Chondrocyte (in vitro differentiated cells): ENCODE measurements at regions not wholly inside any gene's neighbourhood (a gene's known extent, or its start where the extent isn't known, plus 50 kb on each side); places are given as distances from the start of the nearest gene placed in this dataset.

ENCODE experiments used
- DNase-seq: peaks from one replicate; pipeline ENCODE4 v3.0.0; 2021; ENCODE audit warnings: mixed read lengths, low spot score
- H3K27ac Mint-ChIP-seq: one replicate; pipeline ENCODE4 v1.8.0; 2021; ENCODE audit warnings: mild to moderate bottlenecking, moderate library complexity, mixed read lengths; ENCODE audit not compliant: unreplicated experiment
- H3K27me3 Mint-ChIP-seq: 2 replicates; pipeline ENCODE4 v1.8.0; 2021; ENCODE audit warnings: low read depth, mixed read lengths
- H3K36me3 Mint-ChIP-seq: 2 replicates; pipeline ENCODE4 v1.8.0; 2021; ENCODE audit warnings: low read depth, mixed read lengths
- H3K4me1 Mint-ChIP-seq: 2 replicates; pipeline ENCODE4 v1.8.0; 2021; ENCODE audit warnings: low read depth, mild to moderate bottlenecking, mixed read lengths
- H3K4me3 Mint-ChIP-seq: one replicate; pipeline ENCODE4 v1.8.0; 2021; ENCODE audit warnings: mild to moderate bottlenecking, moderate library complexity, mixed read lengths; ENCODE audit not compliant: unreplicated experiment
- H3K9me3 Mint-ChIP-seq: 2 replicates; pipeline ENCODE4 v1.8.0; 2021; ENCODE audit warnings: low read depth, mixed read lengths
- CTCF ChIP-seq: fragments of 200-600 bp; sonication (generic); IDR thresholded peaks from 2 replicates; pipeline ENCODE4 v1.5.0; 2021; ENCODE audit warnings: antibody characterized with exemption, mild to moderate bottlenecking, moderate library complexity

- H3K4me3 Mint-ChIP-seq, result no peak overlapping the region
- no peak overlapping the region for H3K27ac Mint-ChIP-seq
- H3K36me3 Mint-ChIP-seq, result no peaks in the 10 kb centered on the region
- TF ChIP-seq CTCF, result no peak
- DNase-seq, result no peak
- peaks cover 4% of the 10 kb centered on the region for H3K4me1 Mint-ChIP-seq
- H3K27me3 Mint-ChIP-seq, result no peaks in the 10 kb centered on the region
- H3K9me3 Mint-ChIP-seq, result peaks cover 15% of the 10 kb centered on the region
Measured at GRCh38 chr10:33781606-33782395, 447.3 kb upstream of the NRP1 start.

- peaks cover 14% of the 10 kb centered on the region for H3K9me3 Mint-ChIP-seq
- H3K4me1 Mint-ChIP-seq, result peaks cover 4% of the 10 kb centered on the region
- DNase-seq, result no peak
- H3K27me3 Mint-ChIP-seq, result no peaks in the 10 kb centered on the region
- H3K27ac Mint-ChIP-seq, result no peak overlapping the region
- no peak overlapping the region for H3K4me3 Mint-ChIP-seq
- no peak for TF ChIP-seq CTCF
- H3K36me3 Mint-ChIP-seq, result no peaks in the 10 kb centered on the region
Measured at GRCh38 chr10:33780961-33781360, 446.5 kb upstream of the NRP1 start.

GRCh38 chr10:33777223-33777622 lies 442.8 kb upstream of the NRP1 start:
- H3K4me3 Mint-ChIP-seq, result no peak overlapping the region
- TF ChIP-seq CTCF, result no peak
- peaks cover 10% of the 10 kb centered on the region for H3K4me1 Mint-ChIP-seq
- no peak overlapping the region for H3K27ac Mint-ChIP-seq
- no peaks in the 10 kb centered on the region for H3K27me3 Mint-ChIP-seq
- H3K9me3 Mint-ChIP-seq, result no peaks in the 10 kb centered on the region
- no peaks in the 10 kb centered on the region for H3K36me3 Mint-ChIP-seq
- no peak for DNase-seq

GRCh38 chr10:33776419-33777070 lies 442.1 kb upstream of the NRP1 start:
- no peak for TF ChIP-seq CTCF
- Mint-ChIP-seq H3K4me3 (no peak overlapping the region), H3K27ac (no peak overlapping the region), H3K9me3 (no peaks in the 10 kb centered on the region), H3K4me1 (peaks cover 8% of the 10 kb centered on the region), H3K36me3 (no peaks in the 10 kb centered on the region), H3K27me3 (no peaks in the 10 kb centered on the region)
- no peak for DNase-seq

- Mint-ChIP-seq H3K36me3 (no peaks in the 10 kb centered on the region), H3K27me3 (no peaks in the 10 kb centered on the region), H3K4me3 (no peak overlapping the region), H3K4me1 (peaks cover 7% of the 10 kb centered on the region), H3K9me3 (no peaks in the 10 kb centered on the region), H3K27ac (no peak overlapping the region)
- TF ChIP-seq CTCF, result no peak
- DNase-seq, result no peak
Measured at GRCh38 chr10:33774857-33775256, 440.4 kb upstream of the NRP1 start.
